ENCODE measurements at regions not wholly inside any gene's neighbourhood (a gene's known extent, or its start where the extent isn't known, plus 50 kb on each side); places are given as distances from the start of the nearest gene placed in this dataset.
A peak's percentile ranks its signal among the peaks of the same experiment; 100 is the strongest.
"Not testable (repeated sequence)": the region's sequence is repeated elsewhere in the genome, so short reads cannot be mapped to it uniquely, and the experiment has no call there.

GRCh38 chr20:64327223-64327549 lies 71.6 kb downstream of the PCMTD2 start:
- H3K9me3 ChIP-seq (ENCODE audit: control extremely low read depth in 1 of 5, control insufficient read depth in 4 of 5, insufficient read depth in 2 of 5, low read depth in 1 of 5, low read length in 4 of 5); H3K27ac ChIP-seq (ENCODE audit: insufficient read depth in 1 of 2, low read depth in 1 of 2, low read length in 2 of 2, poor library complexity in 1 of 2, severe bottlenecking in 2 of 2); H3K36me3 ChIP-seq (ENCODE audit: control insufficient read depth in 4 of 4, insufficient read depth in 4 of 4, low read length in 3 of 4); CTCF ChIA-PET; H3K4me1 ChIP-seq (ENCODE audit: control extremely low read depth in 1 of 4, control insufficient read depth in 4 of 4, insufficient read depth in 4 of 4, low read length in 3 of 4); H3K4me3 ChIP-seq (ENCODE audit: control insufficient read depth in 1 of 7, extremely low read depth in 1 of 7, insufficient read depth in 4 of 7, low read depth in 2 of 7, low read length in 6 of 7); POLR2A ChIA-PET: not testable (repeated sequence)
- DNase-seq = peak in 2 of 3 donors; percentile 13 to 50
- 0% methylated on average over 1 of the region's 15 CpGs for WGBS (ENCODE audit: insufficient coverage)
- peaks cover 0 to 20% (median 0%) of the 10 kb centered on the region in 5 experiments for H3K27me3 ChIP-seq (replicated peaks in 2 of 5; ENCODE audit: control insufficient read depth in 4 of 5, insufficient read depth in 5 of 5, low read length in 4 of 5)

- H3K27ac ChIP-seq (ENCODE audit: insufficient read depth in 1 of 2, low read depth in 1 of 2, low read length in 2 of 2, poor library complexity in 1 of 2, severe bottlenecking in 2 of 2); H3K4me1 ChIP-seq (ENCODE audit: control extremely low read depth in 1 of 4, control insufficient read depth in 4 of 4, insufficient read depth in 4 of 4, low read length in 3 of 4); POLR2A ChIA-PET; H3K36me3 ChIP-seq (ENCODE audit: control insufficient read depth in 4 of 4, insufficient read depth in 4 of 4, low read length in 3 of 4); H3K9me3 ChIP-seq (ENCODE audit: control extremely low read depth in 1 of 5, control insufficient read depth in 4 of 5, insufficient read depth in 2 of 5, low read depth in 1 of 5, low read length in 4 of 5); CTCF ChIA-PET: not testable (repeated sequence)
- WGBS (ENCODE audit: insufficient coverage) = no CpG with 5 or more reads among the region's 74 CpGs
- Histone ChIP-seq H3K27me3 (replicated peaks in 2 of 5; ENCODE audit: control insufficient read depth in 4 of 5, insufficient read depth in 5 of 5, low read length in 4 of 5) (peaks cover 0 to 20% (median 0%) of the 10 kb centered on the region in 5 experiments), H3K4me3 (ENCODE audit: control insufficient read depth in 1 of 7, extremely low read depth in 1 of 7, insufficient read depth in 4 of 7, low read depth in 2 of 7, low read length in 6 of 7) (peak overlapping the region in 2 of 7 experiments; percentile 11 to 45)
- peak; percentile 40 to 78 (median 67) for DNase-seq
These were observed 72.2 kb downstream of the PCMTD2 start for GRCh38 chr20:64327550-64328317.

DNA sequence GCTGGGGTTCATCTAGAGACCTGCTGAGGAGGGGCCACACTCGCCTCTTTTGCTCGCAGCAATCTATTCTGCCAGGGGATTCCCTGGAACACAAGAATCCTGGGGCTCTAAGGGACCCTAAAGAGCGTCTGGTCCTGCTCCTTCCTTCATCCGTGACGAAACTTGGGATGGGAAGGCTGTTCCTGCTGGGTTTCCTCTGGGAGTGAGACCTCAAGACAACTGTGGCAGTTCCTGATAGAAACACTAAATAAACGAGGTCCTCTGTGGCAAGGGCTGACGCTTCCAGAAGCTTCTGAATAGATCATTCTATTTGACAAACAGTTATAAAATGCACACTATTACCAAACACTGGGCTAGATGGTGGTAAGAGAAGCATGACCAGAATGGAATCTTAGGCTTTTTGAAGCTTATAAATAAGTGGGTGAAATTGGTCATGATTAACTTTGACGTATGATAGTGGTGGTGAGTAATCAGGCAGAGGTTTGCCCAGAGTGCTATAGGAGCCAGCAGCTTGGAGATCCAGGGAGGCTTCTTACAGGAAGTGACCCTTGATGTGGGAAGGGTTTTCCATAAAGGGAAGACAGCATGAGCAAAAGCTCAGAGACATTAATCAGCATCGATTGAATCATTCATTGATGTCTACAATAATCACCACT lies 73.2 kb downstream of the PCMTD2 start:
- POLR2A ChIA-PET; H3K36me3 ChIP-seq (ENCODE audit: control insufficient read depth in 4 of 4, insufficient read depth in 4 of 4, low read length in 3 of 4); DNase-seq; H3K9me3 ChIP-seq (ENCODE audit: control extremely low read depth in 1 of 5, control insufficient read depth in 4 of 5, insufficient read depth in 2 of 5, low read depth in 1 of 5, low read length in 4 of 5); H3K27ac ChIP-seq (ENCODE audit: insufficient read depth in 1 of 2, low read depth in 1 of 2, low read length in 2 of 2, poor library complexity in 1 of 2, severe bottlenecking in 2 of 2); CTCF ChIA-PET; H3K4me1 ChIP-seq (ENCODE audit: control extremely low read depth in 1 of 4, control insufficient read depth in 4 of 4, insufficient read depth in 4 of 4, low read length in 3 of 4): not testable (repeated sequence)
- WGBS (ENCODE audit: insufficient coverage) = 55% methylated on average over 4 of the region's 9 CpGs
- H3K27me3 ChIP-seq (replicated peaks in 2 of 5; ENCODE audit: control insufficient read depth in 4 of 5, insufficient read depth in 5 of 5, low read length in 4 of 5) = peaks cover 0 to 20% (median 0%) of the 10 kb centered on the region in 5 experiments
- H3K4me3 ChIP-seq (ENCODE audit: control insufficient read depth in 1 of 7, extremely low read depth in 1 of 7, insufficient read depth in 4 of 7, low read depth in 2 of 7, low read length in 6 of 7) = peak overlapping the region in 1 of 7 experiments; percentile 61

GRCh38 chr20:64332627-64333026 lies 77.1 kb downstream of the PCMTD2 start:
- POLR2A ChIA-PET; H3K36me3 ChIP-seq (ENCODE audit: control insufficient read depth in 4 of 4, insufficient read depth in 4 of 4, low read length in 3 of 4); DNase-seq; H3K9me3 ChIP-seq (ENCODE audit: control extremely low read depth in 1 of 5, control insufficient read depth in 4 of 5, insufficient read depth in 2 of 5, low read depth in 1 of 5, low read length in 4 of 5); CTCF ChIA-PET; H3K27ac ChIP-seq (ENCODE audit: insufficient read depth in 1 of 2, low read depth in 1 of 2, low read length in 2 of 2, poor library complexity in 1 of 2, severe bottlenecking in 2 of 2); H3K4me1 ChIP-seq (ENCODE audit: control extremely low read depth in 1 of 4, control insufficient read depth in 4 of 4, insufficient read depth in 4 of 4, low read length in 3 of 4); H3K4me3 ChIP-seq (ENCODE audit: control insufficient read depth in 1 of 7, extremely low read depth in 1 of 7, insufficient read depth in 4 of 7, low read depth in 2 of 7, low read length in 6 of 7): not testable (repeated sequence)
- H3K27me3 ChIP-seq (replicated peaks in 2 of 5; ENCODE audit: control insufficient read depth in 4 of 5, insufficient read depth in 5 of 5, low read length in 4 of 5) = peaks cover 0 to 20% (median 0%) of the 10 kb centered on the region in 5 experiments
